ENCODE measurements at regions not wholly inside any gene's neighbourhood (a gene's known extent, or its start where the extent isn't known, plus 50 kb on each side); places are given as distances from the start of the nearest gene placed in this dataset.
A peak's percentile ranks its signal among the peaks of the same experiment; 100 is the strongest.

- Mint-ChIP-seq H3K4me1 (peaks cover 19 to 29% (median 29%) of the 10 kb centered on the region in 3 donors), H3K27me3 (no peaks in the 10 kb centered on the region), H3K4me3 (no peak overlapping the region), H3K9me3 (no peaks in the 10 kb centered on the region), H3K36me3 (no peaks in the 10 kb centered on the region), H3K27ac (no peak overlapping the region)
- Histone ChIP-seq H3K4me1 (ENCODE audit: control insufficient read depth in 1 of 2, extremely low read depth in 1 of 2, insufficient read depth in 2 of 2, low read length in 2 of 2) (peaks cover 6 to 33% of the 10 kb centered on the region in 2 experiments), H3K27ac (ENCODE audit: low read length) (no peak overlapping the region), H3K27me3 (replicated peaks in 1 of 2; ENCODE audit: control insufficient read depth in 2 of 2, extremely low read depth in 1 of 2, insufficient read depth in 2 of 2, low read length in 1 of 2) (peaks cover 0 to 4% of the 10 kb centered on the region in 2 experiments), H3K36me3 (ENCODE audit: control insufficient read depth in 2 of 2, extremely low read depth in 1 of 2, insufficient read depth in 1 of 2, low read length in 1 of 2) (no peaks in the 10 kb centered on the region), H3K9me3 (no peaks in the 10 kb centered on the region), H3K4me3 (ENCODE audit: control insufficient read depth in 1 of 2, extremely low read depth in 1 of 2, low read length in 1 of 2) (no peak overlapping the region)
- POLR2A ChIA-PET = no interaction called here
- CTCF ChIA-PET = interaction anchor here (0.7 kb wide), 2 partner anchors 20 to 1700 kb away, joined by 4 read pairs; no protein-coding TSS in a partner anchor
- WGBS (ENCODE audit: insufficient coverage) = 89% methylated on average over 1 of the region's 4 CpGs
- ATAC-seq (replicated peaks in 1 of 4) (no peak), DNase-seq (no peak)
Observed at GRCh38 chr20:4087923-4088322, 60.7 kb upstream of the SMOX start.

- POLR2A ChIA-PET = no interaction called here
Observed at GRCh38 chr20:4086771-4087687, 61.6 kb upstream of the SMOX start.

GRCh38 chr20:4084721-4085120, 63.9 kb upstream of the SMOX start:
- ChIA-PET POLR2A (no interaction called here), CTCF (interaction anchor here (0.6 to 1.8 kb wide), 9 partner anchors 13 to 408 kb away, joined by 3 to 7 read pairs (median 5); partner anchors contain the start of gene ADISSP (in 1 of the 2))
- Histone ChIP-seq H3K36me3 (ENCODE audit: control insufficient read depth in 2 of 2, extremely low read depth in 1 of 2, insufficient read depth in 1 of 2, low read length in 1 of 2) (no peaks in the 10 kb centered on the region), H3K4me3 (ENCODE audit: control insufficient read depth in 1 of 2, extremely low read depth in 1 of 2, low read length in 1 of 2) (no peak overlapping the region), H3K4me1 (ENCODE audit: control insufficient read depth in 1 of 2, extremely low read depth in 1 of 2, insufficient read depth in 2 of 2, low read length in 2 of 2) (peaks cover 9 to 34% of the 10 kb centered on the region in 2 experiments), H3K27ac (ENCODE audit: low read length) (no peak overlapping the region), H3K9me3 (no peaks in the 10 kb centered on the region), H3K27me3 (replicated peaks in 1 of 2; ENCODE audit: control insufficient read depth in 2 of 2, extremely low read depth in 1 of 2, insufficient read depth in 2 of 2, low read length in 1 of 2) (peaks cover 0 to 4% of the 10 kb centered on the region in 2 experiments)
- Mint-ChIP-seq H3K4me3 (no peak overlapping the region), H3K27ac (peak overlapping the region; percentile 73 to 87), H3K9me3 (peaks cover 0 to 8% (median 0%) of the 10 kb centered on the region in 3 donors), H3K4me1 (peaks cover 34 to 42% (median 42%) of the 10 kb centered on the region in 3 donors), H3K27me3 (no peaks in the 10 kb centered on the region), H3K36me3 (peaks cover 9% of the 10 kb centered on the region)
- WGBS (ENCODE audit: insufficient coverage) = 100% methylated on average over 1 of the region's 4 CpGs
- ATAC-seq (replicated peaks in 1 of 4) = no peak
- DNase-seq = no peak

More at GRCh38 chr20:4086771-4087687, 61.6 kb upstream of the SMOX start:
- Histone ChIP-seq H3K4me1 (ENCODE audit: control insufficient read depth in 1 of 2, extremely low read depth in 1 of 2, insufficient read depth in 2 of 2, low read length in 2 of 2) (peaks cover 9 to 39% of the 10 kb centered on the region in 2 experiments), H3K4me3 (ENCODE audit: control insufficient read depth in 1 of 2, extremely low read depth in 1 of 2, low read length in 1 of 2) (no peak overlapping the region), H3K9me3 (no peaks in the 10 kb centered on the region), H3K27me3 (replicated peaks in 1 of 2; ENCODE audit: control insufficient read depth in 2 of 2, extremely low read depth in 1 of 2, insufficient read depth in 2 of 2, low read length in 1 of 2) (peaks cover 0 to 4% of the 10 kb centered on the region in 2 experiments), H3K27ac (ENCODE audit: low read length) (no peak overlapping the region), H3K36me3 (ENCODE audit: control insufficient read depth in 2 of 2, extremely low read depth in 1 of 2, insufficient read depth in 1 of 2, low read length in 1 of 2) (no peaks in the 10 kb centered on the region)
- CTCF ChIA-PET = interaction anchor here in 1 of 2 donors (0.7 to 1.0 kb wide), 2 partner anchors 79 to 1700 kb away, joined by 3 to 4 read pairs; no protein-coding TSS in a partner anchor
- 85% methylated on average over 5 of the region's 13 CpGs for WGBS (ENCODE audit: insufficient coverage)
- DNase-seq (peak in 1 of 35 experiments; percentile 7), ATAC-seq (replicated peaks in 1 of 4) (no peak)
- Mint-ChIP-seq H3K9me3 (peaks cover 0 to 4% (median 0%) of the 10 kb centered on the region in 3 donors), H3K27ac (no peak overlapping the region), H3K36me3 (peaks cover 4% of the 10 kb centered on the region), H3K4me1 (peaks cover 27 to 37% (median 36%) of the 10 kb centered on the region in 3 donors), H3K4me3 (peak overlapping the region in 1 of 3 donors; percentile 70), H3K27me3 (no peaks in the 10 kb centered on the region)

GRCh38 chr20:4084096-4084495, 64.5 kb upstream of the SMOX start:
- ChIA-PET POLR2A (no interaction called here), CTCF (interaction anchor here in 1 of 2 donors (0.8 to 1.5 kb wide), 2 partner anchors 91 to 197 kb away, joined by 3 to 5 read pairs; no protein-coding TSS in a partner anchor)
- no peaks in the 10 kb centered on the region for H3K27me3 Mint-ChIP-seq
- H3K27me3 ChIP-seq (replicated peaks in 1 of 2; ENCODE audit: control insufficient read depth in 2 of 2, extremely low read depth in 1 of 2, insufficient read depth in 2 of 2, low read length in 1 of 2) = peaks cover 0 to 4% of the 10 kb centered on the region in 2 experiments
- peaks cover 34 to 44% (median 42%) of the 10 kb centered on the region in 3 donors for H3K4me1 Mint-ChIP-seq
- H3K27ac ChIP-seq (ENCODE audit: low read length) = no peak overlapping the region
- no peaks in the 10 kb centered on the region for H3K9me3 ChIP-seq
- peaks cover 9% of the 10 kb centered on the region for H3K36me3 Mint-ChIP-seq
- H3K4me3 ChIP-seq (ENCODE audit: control insufficient read depth in 1 of 2, extremely low read depth in 1 of 2, low read length in 1 of 2) = no peak overlapping the region
- peak overlapping the region in 1 of 3 donors; percentile 36 for H3K4me3 Mint-ChIP-seq
- no CpG with 5 or more reads among the region's 1 CpG for WGBS (ENCODE audit: insufficient coverage)
- H3K27ac Mint-ChIP-seq = peak overlapping the region; percentile 73 to 87
- ATAC-seq (replicated peaks in 1 of 4) (no peak), DNase-seq (no peak)
- H3K9me3 Mint-ChIP-seq = peaks cover 0 to 8% (median 0%) of the 10 kb centered on the region in 3 donors
- peaks cover 9 to 34% of the 10 kb centered on the region in 2 experiments for H3K4me1 ChIP-seq (ENCODE audit: control insufficient read depth in 1 of 2, extremely low read depth in 1 of 2, insufficient read depth in 2 of 2, low read length in 2 of 2)
- no peaks in the 10 kb centered on the region for H3K36me3 ChIP-seq (ENCODE audit: control insufficient read depth in 2 of 2, extremely low read depth in 1 of 2, insufficient read depth in 1 of 2, low read length in 1 of 2)

GRCh38 chr20:4083098-4083865, 65.3 kb upstream of the SMOX start:
- peak overlapping the region; percentile 73 to 87 for H3K27ac Mint-ChIP-seq
- CTCF ChIA-PET = interaction anchor here (0.6 to 1.0 kb wide), 4 partner anchors 70 to 105 kb away, joined by 3 read pairs; no protein-coding TSS in a partner anchor
- DNase-seq (no peak), ATAC-seq (replicated peaks in 1 of 4) (no peak)
- H3K4me1 Mint-ChIP-seq = peaks cover 41 to 50% (median 48%) of the 10 kb centered on the region in 3 donors
- Histone ChIP-seq H3K4me3 (ENCODE audit: control insufficient read depth in 1 of 2, extremely low read depth in 1 of 2, low read length in 1 of 2) (no peak overlapping the region), H3K9me3 (no peaks in the 10 kb centered on the region), H3K4me1 (ENCODE audit: control insufficient read depth in 1 of 2, extremely low read depth in 1 of 2, insufficient read depth in 2 of 2, low read length in 2 of 2) (peaks cover 13 to 34% of the 10 kb centered on the region in 2 experiments), H3K27ac (ENCODE audit: low read length) (peak overlapping the region; percentile 28), H3K36me3 (ENCODE audit: control insufficient read depth in 2 of 2, extremely low read depth in 1 of 2, insufficient read depth in 1 of 2, low read length in 1 of 2) (no peaks in the 10 kb centered on the region), H3K27me3 (replicated peaks in 1 of 2; ENCODE audit: control insufficient read depth in 2 of 2, extremely low read depth in 1 of 2, insufficient read depth in 2 of 2, low read length in 1 of 2) (peaks cover 0 to 4% of the 10 kb centered on the region in 2 experiments)
- H3K9me3 Mint-ChIP-seq = peaks cover 0 to 8% (median 0%) of the 10 kb centered on the region in 3 donors
- 86% methylated on average over 2 of the region's 11 CpGs for WGBS (ENCODE audit: insufficient coverage)
- H3K36me3 Mint-ChIP-seq = peaks cover 9% of the 10 kb centered on the region
- H3K27me3 Mint-ChIP-seq = no peaks in the 10 kb centered on the region
- POLR2A ChIA-PET = interaction anchor here in 1 of 2 donors (0.5 kb wide), 1 partner anchor 93 kb away, joined by 3 read pairs; no protein-coding TSS in a partner anchor
- H3K4me3 Mint-ChIP-seq = peak overlapping the region; percentile 9 to 48 (median 45)
